Vagina (tissue), 2 donors: ENCODE measurements at regions not wholly inside any gene's neighbourhood (a gene's known extent, or its start where the extent isn't known, plus 50 kb on each side); places are given as distances from the start of the nearest gene placed in this dataset.

ENCODE experiments used
- CTCF ChIP-seq, 3 experiments: fragments of 450-650 bp in 2 of 3; fragments of 200-600 bp in 1 of 3; sonication (generic) in 1 of 3; IDR thresholded peaks; one replicate each; pipeline ENCODE4 v1.5.1; 2017 to 2019; ENCODE audit warnings: antibody characterized with exemption in 3 of 3, mild to moderate bottlenecking in 2 of 3, moderate library complexity in 2 of 3
- POLR2A ChIP-seq, 2 donors: fragments of 450-650 bp; IDR thresholded peaks; one replicate each; pipeline ENCODE4 v1.6.1; 2017; ENCODE audit warnings: antibody characterized with exemption in 2 of 2, mild to moderate bottlenecking in 2 of 2, moderate library complexity in 2 of 2

- TF ChIP-seq CTCF (IDR thresholded peaks at IDR 0.05) (no peak), POLR2A (IDR thresholded peaks at IDR 0.05) (no peak)
These were observed 171.4 kb downstream of the MYLK4 start for GRCh38 chr6:2579241-2579761.
